GM12878 (cell line): ENCODE measurements at regions not wholly inside any gene's neighbourhood (a gene's known extent, or its start where the extent isn't known, plus 50 kb on each side); places are given as distances from the start of the nearest gene placed in this dataset.

Experiments
- ATAC-seq: fragments of 200-7000 bp; cut with Tn5 transposase; 3 replicates; pipeline ENCODE4 v1.9.1; 2020; ENCODE audit warnings: mild to moderate bottlenecking, moderate library complexity
- BruUV-seq: library from RNA; stranded (reverse); fragments of 400-500 nt; replicated peaks from 2 replicates; lab custom pipeline; 2021; lab: Mats Ljungman, UMichigan
- CTCF ChIA-PET: fragments of 300-600 bp; sonication (Branson Sonifier 250); formaldehyde crosslinking; extraction: SDS; loops from one replicate; lab custom pipeline; 2021; ENCODE audit warnings: inconsistent platforms; lab: Yijun Ruan, JAX
- POLR2A ChIA-PET: fragments of 350-600 bp; formaldehyde crosslinking; extraction: SDS; loops from one replicate; lab custom pipeline; 2021; ENCODE audit warnings: inconsistent platforms; lab: Charles Lee
- RAD21 ChIA-PET: fragments of 300-600 bp; sonication (Branson Sonifier 250); formaldehyde crosslinking; loops from one replicate; lab custom pipeline; 2023; ENCODE audit warnings: antibody characterized with exemption; ENCODE audit not compliant: unreplicated experiment; lab: Charles Lee
- SMC1A ChIA-PET: fragments of 300-600 bp; sonication (Branson Sonifier 250); formaldehyde crosslinking; loops from one replicate; lab custom pipeline; 2023; ENCODE audit not compliant: unreplicated experiment, uncharacterized antibody; lab: Charles Lee
- DNase-seq: peaks from one replicate; pipeline ENCODE4 v3.0.0-alpha.2; 2011; ENCODE audit warnings: low read depth, low spot score
- FAIRE-seq: peaks from 3 replicates; lab custom pipeline; 2011; peaks lifted over from hg19 to GRCh38; lab: Jason Lieb, UNC
- H2AFZ ChIP-seq: 2 replicates; pipeline ENCODE4 v1.6.0; 2011; ENCODE audit warnings: low read depth, low read length, control low read depth; ENCODE audit not compliant: control insufficient read depth
- H3K27ac ChIP-seq: 2 replicates; pipeline ENCODE4 v1.5.1; 2011; ENCODE audit warnings: control low read depth; ENCODE audit not compliant: control insufficient read depth, insufficient read depth
- H3K27me3 ChIP-seq, 2 experiments: replicated peaks in 1 of 2; 2 replicates each; pipeline versions ENCODE4 v1.6.0 to v1.6.1; 2011; ENCODE audit warnings: low read length in 1 of 2; ENCODE audit not compliant: control insufficient read depth in 2 of 2, insufficient read depth in 2 of 2
- H3K36me3 ChIP-seq, 2 experiments: 2 replicates each; pipeline ENCODE4 v1.5.1; 2011; ENCODE audit warnings: low read length in 1 of 2; ENCODE audit not compliant: control insufficient read depth in 2 of 2, insufficient read depth in 2 of 2
- H3K4me1 ChIP-seq: 2 replicates; pipeline ENCODE4 v1.6.1; 2011; ENCODE audit warnings: mild to moderate bottlenecking, low read length, moderate library complexity, mixed read lengths; ENCODE audit not compliant: control insufficient read depth, insufficient read depth
- H3K4me2 ChIP-seq: 2 replicates; pipeline ENCODE4 v1.6.0; 2011; ENCODE audit warnings: control low read depth; ENCODE audit not compliant: control insufficient read depth, insufficient read depth
- H3K4me3 ChIP-seq: fragments of 200-600 bp; sonication (generic); 2 replicates; pipeline ENCODE4 v1.5.1; 2016
- H3K79me2 ChIP-seq: 2 replicates; pipeline ENCODE4 v1.6.0; 2011; ENCODE audit warnings: low read length; ENCODE audit not compliant: control insufficient read depth, insufficient read depth
- H3K9ac ChIP-seq: 2 replicates; pipeline ENCODE4 v1.8.0; 2011; ENCODE audit warnings: low read length, control low read depth, mixed read lengths; ENCODE audit not compliant: control insufficient read depth, insufficient read depth
- H3K9me3 ChIP-seq: replicated peaks from 3 replicates; pipeline ENCODE4 v1.5.1; 2011; ENCODE audit warnings: mild to moderate bottlenecking, low read length; ENCODE audit not compliant: control insufficient read depth, insufficient read depth
- H4K20me1 ChIP-seq: 2 replicates; pipeline ENCODE4 v1.6.0; 2011; ENCODE audit not compliant: control insufficient read depth, insufficient read depth
- BCL11A ChIP-seq: IDR thresholded peaks from 2 replicates; pipeline ENCODE4 v1.6.1; 2011; ENCODE audit warnings: low read depth, low read length
- CHD4 ChIP-seq: fragments of 200-600 bp; sonication (generic); IDR thresholded peaks from 2 replicates; pipeline ENCODE4 v1.6.1; 2016; ENCODE audit warnings: mild to moderate bottlenecking
- IRF5 ChIP-seq: fragments of 450-650 bp; IDR thresholded peaks from 2 replicates; pipeline ENCODE4 v1.6.1; 2017; ENCODE audit warnings: borderline replicate concordance
- MEF2A ChIP-seq: IDR thresholded peaks from 2 replicates; pipeline ENCODE4 v1.6.1; 2011; ENCODE audit warnings: low read depth, mild to moderate bottlenecking, low read length, moderate library complexity; ENCODE audit not compliant: insufficient read depth
- NBN ChIP-seq: fragments of 450-650 bp; IDR thresholded peaks from 2 replicates; pipeline ENCODE4 v1.6.1; 2016
- NFYA ChIP-seq: IDR thresholded peaks from 2 replicates; pipeline ENCODE4 v1.6.1; 2011; ENCODE audit warnings: low read depth, mild to moderate bottlenecking, low read length, improper control_type of control experiment, borderline replicate concordance
- NFYB ChIP-seq: IDR thresholded peaks from 2 replicates; pipeline ENCODE4 v1.6.1; 2011; ENCODE audit warnings: low read depth, mild to moderate bottlenecking, low read length, improper control_type of control experiment, moderate library complexity; ENCODE audit not compliant: insufficient read depth
- RBBP5 ChIP-seq: fragments of 200-600 bp; sonication (generic); conservative IDR thresholded peaks from 2 replicates; pipeline ENCODE4 v1.6.1; 2016
- RFX5 ChIP-seq: IDR thresholded peaks from 2 replicates; pipeline ENCODE4 v1.6.1; 2011; ENCODE audit warnings: low read depth, low read length, improper control_type of control experiment
- TARDBP ChIP-seq: IDR thresholded peaks from 2 replicates; pipeline ENCODE4 v1.6.1; 2016; ENCODE audit warnings: borderline replicate concordance
- TCF12 ChIP-seq: IDR thresholded peaks from 2 replicates; pipeline ENCODE4 v1.6.1; 2011; ENCODE audit warnings: low read depth, mild to moderate bottlenecking, low read length
- TCF7 ChIP-seq: IDR thresholded peaks from 2 replicates; pipeline ENCODE4 v1.6.1; 2014; ENCODE audit warnings: antibody characterized with exemption, borderline replicate concordance
- YBX1 ChIP-seq: fragments of 450-650 bp; IDR thresholded peaks from 2 replicates; pipeline ENCODE4 v1.6.1; 2016; ENCODE audit warnings: antibody characterized with exemption
- ZBTB11 ChIP-seq: fragments of 450-650 bp; formaldehyde crosslinking; IDR thresholded peaks from 2 replicates; pipeline ENCODE4 v1.5.0; 2022; ENCODE audit warnings: mild to moderate bottlenecking, missing genetic modification characterization
- ZZZ3 ChIP-seq: IDR thresholded peaks from 2 replicates; pipeline ENCODE4 v1.6.1; 2011; ENCODE audit warnings: low read depth; ENCODE audit not compliant: control insufficient read depth, insufficient read length
- WGBS: methylation state at CpG from one replicate; pipeline ENCODE4 v1.1.6; 2016; ENCODE audit warnings: low lambda C conversion rate; ENCODE audit not compliant: insufficient replicate concordance, insufficient coverage; ENCODE audit errors: missing lambda C conversion rate; 5-methylcytosine and 5-hydroxymethylcytosine counted together
- in situ Hi-C: fragments of 300-500 bp; cut with MboI; formaldehyde crosslinking; loops from 9 replicates; pipeline ENCODE4 v1.14.3; 2018; ENCODE audit warnings: mixed read lengths
- intact Hi-C: fragments of 100-400 bp; cut with micrococcal nuclease; formaldehyde crosslinking; loops from one replicate; pipeline ENCODE4 v1.14.2; 2022; ENCODE audit not compliant: unreplicated experiment
- TF ChIP-seq, protein P1 (sequence below): IDR thresholded peaks from 2 replicates; pipeline ENCODE4 v1.6.1; 2012; ENCODE audit warnings: low read depth, low read length, improper control_type of control experiment

- no peaks in the 10 kb centered on the region for H3K36me3 ChIP-seq
- 44% methylated on average over 2 of the region's 2 CpGs for WGBS
- no peak overlapping the region for H3K4me2 ChIP-seq
- no peaks in the 10 kb centered on the region for H4K20me1 ChIP-seq
- H3K9ac ChIP-seq, result no peak overlapping the region
- no peak for ATAC-seq
- no peak for DNase-seq
- CTCF ChIA-PET, result interaction anchor here (0.9 to 1.0 kb wide), 3 partner anchors 12 to 134 kb away, joined by 3 to 7 read pairs (median 3); no protein-coding TSS in a partner anchor
- H3K4me3 ChIP-seq, result no peak overlapping the region
- SMC1A ChIA-PET, result interaction anchor here (0.5 to 1.2 kb wide), 5 partner anchors 9 to 771 kb away, joined by 3 to 6 read pairs (median 3); no protein-coding TSS in a partner anchor
- no peak overlapping the region for H3K27ac ChIP-seq
- FAIRE-seq, result no peak
- BruUV-seq, result no TSS peak
- H3K79me2 ChIP-seq, result no peaks in the 10 kb centered on the region
- H3K27me3 ChIP-seq, result no peaks in the 10 kb centered on the region; a peak in 2 of 4 replicates
- no peak overlapping the region for H2AFZ ChIP-seq
- intact Hi-C loops, result no loop called here
- POLR2A ChIA-PET, result no interaction called here
- no peak for TF ChIP-seq TCF7
- no peak for TF ChIP-seq NBN
- no peak for TF ChIP-seq ZZZ3
- TF ChIP-seq, protein P1, sequence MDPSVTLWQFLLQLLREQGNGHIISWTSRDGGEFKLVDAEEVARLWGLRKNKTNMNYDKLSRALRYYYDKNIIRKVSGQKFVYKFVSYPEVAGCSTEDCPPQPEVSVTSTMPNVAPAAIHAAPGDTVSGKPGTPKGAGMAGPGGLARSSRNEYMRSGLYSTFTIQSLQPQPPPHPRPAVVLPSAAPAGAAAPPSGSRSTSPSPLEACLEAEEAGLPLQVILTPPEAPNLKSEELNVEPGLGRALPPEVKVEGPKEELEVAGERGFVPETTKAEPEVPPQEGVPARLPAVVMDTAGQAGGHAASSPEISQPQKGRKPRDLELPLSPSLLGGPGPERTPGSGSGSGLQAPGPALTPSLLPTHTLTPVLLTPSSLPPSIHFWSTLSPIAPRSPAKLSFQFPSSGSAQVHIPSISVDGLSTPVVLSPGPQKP, result no peak
- TF ChIP-seq NFYB, result no peak
- TF ChIP-seq RFX5, result no peak
- TF ChIP-seq MEF2A, result no peak
- TF ChIP-seq IRF5, result no peak
- TF ChIP-seq TCF12, result no peak
- TF ChIP-seq RBBP5, result no peak
- TF ChIP-seq YBX1, result no peak
- TF ChIP-seq BCL11A, result no peak
- no peak for TF ChIP-seq TARDBP
- no peak for TF ChIP-seq CHD4
- TF ChIP-seq ZBTB11 (CRISPR knock-in tag), result no peak
- TF ChIP-seq NFYA, result no peak
- TF ChIP-seq, all 136 proteins: peak for 0
- in situ Hi-C loops, result no loop called here
- Histone ChIP-seq H3K4me1 (no peaks in the 10 kb centered on the region; the same call in 1 of the 2 replicates), H3K9me3 (no peaks in the 10 kb centered on the region)
- RAD21 ChIA-PET, result interaction anchor here (0.7 kb wide), 1 partner anchor 132 kb away, joined by 5 read pairs; no protein-coding TSS in a partner anchor
These were observed 69.6 kb upstream of the ABCA1 start for GRCh38 chr9:104997536-104997935.
